Right lobe of liver (tissue), 6 donors: ENCODE measurements at regions not wholly inside any gene's neighbourhood (a gene's known extent, or its start where the extent isn't known, plus 50 kb on each side); places are given as distances from the start of the nearest gene placed in this dataset.

Experiments
- ATAC-seq, 4 donors: fragments of 200-7000 bp; cut with Tn5 transposase; one replicate each; pipeline ENCODE4 v1.9.1; 2020; ENCODE audit warnings: mild to moderate bottlenecking in 4 of 4, moderate library complexity in 4 of 4
- DNase-seq, 3 donors: peaks; one replicate each; pipeline ENCODE4 v3.0.0-alpha.2; 2020
- H3K27ac ChIP-seq, 3 donors: fragments of 200-600 bp; one replicate each; pipeline ENCODE4 v1.8.0; 2022
- H3K27me3 ChIP-seq, 2 donors: fragments of 200-600 bp; one replicate each; pipeline ENCODE4 v1.8.0; 2022
- H3K36me3 ChIP-seq, 4 donors: fragments of 200-600 bp; sonication (generic) in 1 of 4; one replicate each; pipeline versions ENCODE4 v1.5.1 to v1.8.0; 2017 to 2022; ENCODE audit warnings: control low read depth in 1 of 4
- H3K4me1 ChIP-seq, 4 donors: fragments of 200-600 bp; sonication (generic) in 1 of 4; one replicate each; pipeline versions ENCODE4 v1.5.1 to v1.8.0; 2017 to 2022; ENCODE audit warnings: control low read depth in 1 of 4
- H3K4me3 ChIP-seq, 3 donors: fragments of 200-600 bp; one replicate each; pipeline ENCODE4 v1.8.0; 2022
- H3K9me3 ChIP-seq, 4 donors: fragments of 200-600 bp; sonication (generic) in 1 of 4; one replicate each; pipeline versions ENCODE4 v1.5.1 to v1.8.0; 2017 to 2022; ENCODE audit warnings: control low read depth in 1 of 4
- POLR2A ChIP-seq: fragments of 450-650 bp; IDR thresholded peaks from one replicate; pipeline ENCODE4 v1.6.1; 2017; ENCODE audit warnings: antibody characterized with exemption, mild to moderate bottlenecking
- WGBS: methylation state at CpG from one replicate; pipeline ENCODE4 v1.1.6; 2018; ENCODE audit warnings: low coverage, low lambda C conversion rate; ENCODE audit not compliant: insufficient coverage; ENCODE audit errors: missing lambda C conversion rate; 5-methylcytosine and 5-hydroxymethylcytosine counted together
- intact Hi-C, 2 donors: fragments of 100-400 bp; cut with DNase I; formaldehyde crosslinking; loops; one replicate each; pipeline versions ENCODE4 v1.11.2 to v1.14.1; 2022
- TF ChIP-seq, protein P1 (sequence below), 4 donors: fragments of 200-600 bp in 3 of 4; fragments of 450-650 bp in 1 of 4; IDR thresholded peaks; one replicate each; pipeline versions ENCODE4 v1.5.1 to v1.8.0; 2016 to 2022; ENCODE audit warnings: antibody characterized with exemption in 4 of 4, mild to moderate bottlenecking in 2 of 4
- donor health status: DM: no; HTN: yes; CAD: no.
- donor health status: DM: no; HTN: no; CAD: no.
- donor health status: DM: no; HTN: no; CAD: no.
- donor health status: DM: no; HTN: yes; CAD: no.
- donor health status: DM: no; HTN: yes; CAD: no.

DNA sequence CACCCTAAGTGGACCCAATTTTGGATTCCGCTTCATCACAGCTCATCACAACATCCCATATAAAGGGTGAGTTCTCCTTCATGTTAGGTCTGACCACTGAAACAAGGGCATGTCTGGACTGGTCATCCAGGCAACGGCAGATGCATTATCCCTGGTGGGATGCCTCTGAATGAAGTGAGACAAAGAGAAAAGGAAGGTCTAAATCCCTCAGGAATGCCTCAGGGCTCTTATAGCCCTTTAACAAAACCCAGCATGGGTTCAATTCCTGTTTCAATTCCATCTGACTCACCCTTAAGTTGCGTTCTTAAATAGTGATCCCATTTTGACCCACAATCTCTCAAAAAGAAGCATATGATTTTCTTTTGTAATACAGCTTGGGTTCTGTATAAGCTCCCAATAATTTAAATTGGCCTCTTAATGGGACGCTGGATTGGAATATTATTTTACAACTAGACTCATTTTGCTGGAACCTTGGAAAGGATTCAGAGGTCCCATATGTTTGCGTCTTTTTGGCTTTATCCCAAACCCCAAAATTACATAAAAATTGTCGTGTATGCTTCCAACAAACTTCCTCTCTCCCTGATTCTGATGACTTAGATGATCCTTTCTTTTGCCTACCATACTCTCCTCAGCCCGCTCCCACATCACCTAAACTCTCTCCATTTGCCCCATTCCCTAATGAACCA lies 287.4 kb upstream of the ZP4 start:
- DNase-seq = no peak
- ATAC-seq = no peak
- TF ChIP-seq, protein P1, sequence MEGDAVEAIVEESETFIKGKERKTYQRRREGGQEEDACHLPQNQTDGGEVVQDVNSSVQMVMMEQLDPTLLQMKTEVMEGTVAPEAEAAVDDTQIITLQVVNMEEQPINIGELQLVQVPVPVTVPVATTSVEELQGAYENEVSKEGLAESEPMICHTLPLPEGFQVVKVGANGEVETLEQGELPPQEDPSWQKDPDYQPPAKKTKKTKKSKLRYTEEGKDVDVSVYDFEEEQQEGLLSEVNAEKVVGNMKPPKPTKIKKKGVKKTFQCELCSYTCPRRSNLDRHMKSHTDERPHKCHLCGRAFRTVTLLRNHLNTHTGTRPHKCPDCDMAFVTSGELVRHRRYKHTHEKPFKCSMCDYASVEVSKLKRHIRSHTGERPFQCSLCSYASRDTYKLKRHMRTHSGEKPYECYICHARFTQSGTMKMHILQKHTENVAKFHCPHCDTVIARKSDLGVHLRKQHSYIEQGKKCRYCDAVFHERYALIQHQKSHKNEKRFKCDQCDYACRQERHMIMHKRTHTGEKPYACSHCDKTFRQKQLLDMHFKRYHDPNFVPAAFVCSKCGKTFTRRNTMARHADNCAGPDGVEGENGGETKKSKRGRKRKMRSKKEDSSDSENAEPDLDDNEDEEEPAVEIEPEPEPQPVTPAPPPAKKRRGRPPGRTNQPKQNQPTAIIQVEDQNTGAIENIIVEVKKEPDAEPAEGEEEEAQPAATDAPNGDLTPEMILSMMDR (IDR thresholded peaks at IDR 0.05) = no peak
- no peak for TF ChIP-seq POLR2A
- no peak overlapping the region for H3K27ac ChIP-seq
- H3K27me3 ChIP-seq = no peaks in the 10 kb centered on the region
- no peaks in the 10 kb centered on the region for H3K9me3 ChIP-seq
- 74% methylated on average over 7 of the region's 7 CpGs for WGBS
- no peak overlapping the region for H3K4me3 ChIP-seq
- intact Hi-C loops = no loop called here
- no peaks in the 10 kb centered on the region for H3K36me3 ChIP-seq
- H3K4me1 ChIP-seq = no peaks in the 10 kb centered on the region

DNA sequence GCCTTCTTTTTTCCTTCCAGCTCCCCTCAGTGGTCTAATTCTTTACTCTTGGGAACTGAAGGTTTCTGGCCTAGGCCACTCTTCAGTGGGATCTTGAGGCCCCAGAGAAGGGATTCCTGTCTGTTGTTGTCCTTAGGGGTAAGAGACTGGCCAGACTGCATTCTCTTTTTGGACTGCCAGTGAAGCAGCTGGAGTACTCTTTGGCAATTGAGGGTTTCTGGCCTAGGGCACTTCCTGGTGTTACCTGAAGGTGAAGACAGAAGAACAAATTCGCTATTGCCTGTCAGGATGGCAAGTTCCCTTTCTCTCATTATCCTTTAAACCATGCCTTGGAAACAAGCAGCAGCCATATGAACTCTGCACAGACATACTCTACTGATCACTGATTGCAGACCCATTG lies 286.6 kb upstream of the ZP4 start:
- Histone ChIP-seq H3K27ac (no peak overlapping the region), H3K4me1 (no peaks in the 10 kb centered on the region), H3K36me3 (no peaks in the 10 kb centered on the region), H3K4me3 (no peak overlapping the region), H3K9me3 (no peaks in the 10 kb centered on the region), H3K27me3 (no peaks in the 10 kb centered on the region)
- intact Hi-C loops = no loop called here
- ATAC-seq (no peak), DNase-seq (no peak)
- WGBS = 80% methylated on average over 1 of the region's 1 CpG
- no peak for TF ChIP-seq POLR2A
- TF ChIP-seq, protein P1 (IDR thresholded peaks at IDR 0.05) = no peak

DNA sequence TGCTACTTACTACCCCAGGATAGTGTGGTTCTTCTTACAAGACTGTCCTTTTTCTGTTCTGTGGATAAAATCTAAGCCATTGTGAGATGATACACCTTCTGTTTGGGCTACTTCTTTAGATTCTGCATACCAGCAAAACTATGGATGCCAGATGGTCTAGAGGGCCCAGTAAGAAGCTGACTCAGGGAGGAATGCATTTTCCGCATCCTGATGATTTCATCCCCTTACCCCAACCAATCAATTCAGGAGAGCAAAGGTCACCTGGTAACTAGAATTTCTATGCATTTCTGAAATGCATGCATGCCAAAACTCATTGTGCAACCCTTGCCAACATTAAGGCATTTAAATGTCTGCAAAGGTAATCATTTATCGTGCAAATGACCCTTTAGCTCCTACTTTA lies 285.7 kb upstream of the ZP4 start:
- Histone ChIP-seq H3K4me3 (no peak overlapping the region), H3K36me3 (no peaks in the 10 kb centered on the region), H3K9me3 (no peaks in the 10 kb centered on the region), H3K27me3 (no peaks in the 10 kb centered on the region), H3K4me1 (no peaks in the 10 kb centered on the region), H3K27ac (no peak overlapping the region)
- ATAC-seq (no peak), DNase-seq (no peak)
- no peak for TF ChIP-seq POLR2A
- TF ChIP-seq, protein P1 (IDR thresholded peaks at IDR 0.05) = no peak
- WGBS = 58% methylated on average over 2 of the region's 2 CpGs
- intact Hi-C loops = no loop called here

DNA sequence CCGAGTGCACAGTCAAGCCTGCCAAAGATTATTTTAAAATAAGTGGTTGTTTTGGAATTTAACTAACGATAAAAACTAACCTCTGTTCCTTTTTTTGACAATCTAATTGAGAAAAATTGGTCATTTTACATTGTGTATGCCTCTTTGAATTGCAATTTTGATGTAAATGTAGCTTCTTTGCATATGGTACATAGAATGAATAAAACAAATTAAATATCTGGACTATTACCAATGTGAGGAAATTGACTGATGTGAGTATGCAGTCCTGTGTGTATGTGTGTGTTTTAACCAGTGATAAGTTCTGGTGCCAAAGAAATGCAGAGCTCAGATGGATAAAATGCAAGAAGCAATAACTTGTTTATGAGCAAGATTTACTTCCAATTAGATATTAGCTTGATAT lies 281.3 kb upstream of the ZP4 start:
- TF ChIP-seq, protein P1 (IDR thresholded peaks at IDR 0.05) = no peak
- no peak for TF ChIP-seq POLR2A
- H3K9me3 ChIP-seq = no peaks in the 10 kb centered on the region
- intact Hi-C loops = no loop called here
- ATAC-seq (no peak), DNase-seq (no peak)
- no peak overlapping the region for H3K27ac ChIP-seq
- H3K27me3 ChIP-seq = no peaks in the 10 kb centered on the region
- WGBS = 37% methylated on average over 2 of the region's 2 CpGs
- no peaks in the 10 kb centered on the region for H3K36me3 ChIP-seq
- H3K4me1 ChIP-seq = no peaks in the 10 kb centered on the region
- H3K4me3 ChIP-seq = no peak overlapping the region

DNA sequence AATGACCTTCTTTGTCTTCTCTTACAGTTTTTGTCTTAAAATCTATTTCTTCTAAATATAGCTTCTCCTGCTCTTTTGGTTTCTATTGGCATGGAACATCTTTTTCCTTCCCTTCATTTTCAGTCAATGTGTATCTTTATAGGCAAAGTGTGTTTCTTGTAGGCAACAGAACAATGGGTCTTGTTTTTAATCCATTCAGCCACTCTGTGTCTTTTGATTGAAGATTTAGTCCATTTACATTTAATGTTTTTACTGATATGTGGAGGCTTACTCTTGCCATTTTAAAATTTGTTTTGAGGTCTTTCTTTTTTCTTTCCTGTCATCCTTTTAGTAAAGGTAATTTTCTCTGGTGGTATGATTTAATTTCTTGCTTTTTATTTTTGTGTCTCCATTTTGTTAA lies 271.2 kb upstream of the ZP4 start:
- ATAC-seq = no peak
- no peaks in the 10 kb centered on the region for H3K27me3 ChIP-seq
- no peaks in the 10 kb centered on the region for H3K9me3 ChIP-seq
- no peak for TF ChIP-seq POLR2A
- TF ChIP-seq, protein P1 (IDR thresholded peaks at IDR 0.05) = no peak
- no peaks in the 10 kb centered on the region for H3K4me1 ChIP-seq
- no peak overlapping the region for H3K4me3 ChIP-seq
- intact Hi-C loops = no loop called here
- no peaks in the 10 kb centered on the region for H3K36me3 ChIP-seq
- no peak for DNase-seq
- H3K27ac ChIP-seq = no peak overlapping the region
